ENCODE measurements at regions not wholly inside any gene's neighbourhood (a gene's known extent, or its start where the extent isn't known, plus 50 kb on each side); places are given as distances from the start of the nearest gene placed in this dataset.

DNA sequence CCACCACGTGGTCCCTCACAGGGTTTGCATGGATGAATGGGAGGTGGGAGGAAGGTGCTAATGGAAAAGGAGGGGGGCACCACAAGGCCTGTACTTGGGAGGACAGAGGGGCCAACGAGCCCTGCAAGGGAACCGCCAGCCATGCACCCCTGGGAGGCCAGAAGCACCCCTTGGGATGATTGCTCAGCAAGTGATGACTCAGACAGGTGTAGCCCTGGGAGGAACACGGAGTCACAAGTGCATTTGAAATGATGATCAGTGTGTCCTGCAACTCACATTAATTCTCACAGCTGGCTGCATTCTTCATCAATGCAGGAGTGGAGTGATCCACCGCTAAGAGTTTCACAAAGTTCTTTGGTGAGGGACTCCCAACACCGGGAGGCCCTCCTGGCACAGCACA, 82.8 kb upstream of the ZNF254 start:
- TF ChIP-seq, protein P1, sequence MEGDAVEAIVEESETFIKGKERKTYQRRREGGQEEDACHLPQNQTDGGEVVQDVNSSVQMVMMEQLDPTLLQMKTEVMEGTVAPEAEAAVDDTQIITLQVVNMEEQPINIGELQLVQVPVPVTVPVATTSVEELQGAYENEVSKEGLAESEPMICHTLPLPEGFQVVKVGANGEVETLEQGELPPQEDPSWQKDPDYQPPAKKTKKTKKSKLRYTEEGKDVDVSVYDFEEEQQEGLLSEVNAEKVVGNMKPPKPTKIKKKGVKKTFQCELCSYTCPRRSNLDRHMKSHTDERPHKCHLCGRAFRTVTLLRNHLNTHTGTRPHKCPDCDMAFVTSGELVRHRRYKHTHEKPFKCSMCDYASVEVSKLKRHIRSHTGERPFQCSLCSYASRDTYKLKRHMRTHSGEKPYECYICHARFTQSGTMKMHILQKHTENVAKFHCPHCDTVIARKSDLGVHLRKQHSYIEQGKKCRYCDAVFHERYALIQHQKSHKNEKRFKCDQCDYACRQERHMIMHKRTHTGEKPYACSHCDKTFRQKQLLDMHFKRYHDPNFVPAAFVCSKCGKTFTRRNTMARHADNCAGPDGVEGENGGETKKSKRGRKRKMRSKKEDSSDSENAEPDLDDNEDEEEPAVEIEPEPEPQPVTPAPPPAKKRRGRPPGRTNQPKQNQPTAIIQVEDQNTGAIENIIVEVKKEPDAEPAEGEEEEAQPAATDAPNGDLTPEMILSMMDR (IDR thresholded peaks at IDR 0.05; ENCODE audit: insufficient read depth, low read length): no peak
- TF ChIP-seq GABPA (IDR thresholded peaks at IDR 0.05; ENCODE audit: low read depth) (no peak), REST (IDR thresholded peaks at IDR 0.05; ENCODE audit: insufficient replicate concordance, low read depth) (no peak), POLR2AphosphoS5 (IDR thresholded peaks at IDR 0.05; ENCODE audit: low read depth) (no peak)
